T-helper 2 cell treated with Interferon-gamma antibody and Interleukin-4, amounts not matched to agents 5 μg/mL and 100 μg/mL, for 36 hours (primary cell): ENCODE measurements at regions not wholly inside any gene's neighbourhood (a gene's known extent, or its start where the extent isn't known, plus 50 kb on each side); places are given as distances from the start of the nearest gene placed in this dataset.
"Not testable (repeated sequence)": the region's sequence is repeated elsewhere in the genome, so short reads cannot be mapped to it uniquely, and the experiment has no call there.

ENCODE experiments used
- DNase-seq: peaks from one replicate; pipeline ENCODE4 v3.0.0; 2021; ENCODE audit warnings: low spot score
- H3K27ac Mint-ChIP-seq: one replicate; pipeline ENCODE4 v1.8.0; 2021; ENCODE audit warnings: mild to moderate bottlenecking, mixed read lengths
- H3K27me3 Mint-ChIP-seq: one replicate; pipeline ENCODE4 v1.8.0; 2021; ENCODE audit warnings: low read depth, mixed read lengths
- H3K36me3 Mint-ChIP-seq: one replicate; pipeline ENCODE4 v1.8.0; 2021; ENCODE audit warnings: low read depth, mixed read lengths
- H3K4me1 Mint-ChIP-seq: one replicate; pipeline ENCODE4 v1.8.0; 2021; ENCODE audit warnings: low read depth, mixed read lengths
- H3K4me3 Mint-ChIP-seq: one replicate; pipeline ENCODE4 v1.8.0; 2022; ENCODE audit warnings: mild to moderate bottlenecking, moderate library complexity, mixed read lengths
- H3K9me3 Mint-ChIP-seq: one replicate; pipeline ENCODE4 v1.8.0; 2021; ENCODE audit warnings: mixed read lengths

GRCh38 chr2:38141501-38141900 is 65.5 kb upstream of the CYP1B1 start:
- no peak for DNase-seq
- Mint-ChIP-seq H3K4me1 (no peaks in the 10 kb centered on the region), H3K27ac (no peak overlapping the region), H3K36me3 (no peaks in the 10 kb centered on the region), H3K4me3 (no peak overlapping the region), H3K27me3 (peaks cover 8% of the 10 kb centered on the region), H3K9me3 (no peaks in the 10 kb centered on the region)

DNA sequence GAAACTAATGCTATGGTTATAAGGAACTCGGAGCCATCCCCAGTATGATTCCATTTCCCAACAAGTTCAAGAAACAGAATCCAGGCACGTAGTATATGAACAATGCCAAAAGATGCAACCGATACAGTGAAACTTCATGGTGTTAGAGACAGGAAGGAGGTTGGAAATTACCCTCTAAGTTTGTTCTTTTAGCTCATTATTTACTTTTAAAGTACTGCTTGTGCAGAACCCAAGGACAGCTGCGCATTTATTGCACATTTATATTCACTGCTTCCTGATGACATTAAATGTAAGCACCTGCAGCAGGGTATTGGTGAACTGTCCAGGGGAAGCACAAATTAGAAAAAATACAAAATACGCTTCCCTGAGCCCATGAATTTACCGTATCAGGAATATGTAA is 63.0 kb upstream of the CYP1B1 start:
- DNase-seq: no peak
- H3K27ac Mint-ChIP-seq: no peak overlapping the region
- H3K27me3 Mint-ChIP-seq: peaks cover 15% of the 10 kb centered on the region
- H3K4me3 Mint-ChIP-seq: no peak overlapping the region
- H3K36me3 Mint-ChIP-seq: no peaks in the 10 kb centered on the region
- no peaks in the 10 kb centered on the region for H3K9me3 Mint-ChIP-seq
- no peaks in the 10 kb centered on the region for H3K4me1 Mint-ChIP-seq

DNA sequence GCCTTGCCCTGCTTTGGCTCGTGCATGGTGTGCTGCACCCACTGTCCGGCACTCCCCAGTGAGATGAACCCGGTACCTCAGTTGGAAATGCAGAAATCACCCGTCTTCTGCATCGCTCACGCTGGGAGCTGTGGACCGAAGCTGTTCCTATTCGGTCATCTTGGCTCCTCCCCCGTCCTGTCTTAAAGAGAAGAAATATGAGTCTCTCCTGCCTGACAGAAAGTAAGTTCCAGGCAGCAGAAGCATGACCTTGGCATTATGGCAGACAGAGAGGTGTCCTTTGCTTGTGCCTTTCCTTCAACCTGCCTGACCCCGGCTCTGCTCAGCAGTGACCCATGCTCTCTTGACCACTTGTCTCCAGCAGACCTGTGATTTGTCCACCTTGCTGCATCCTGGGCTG is 62.5 kb upstream of the CYP1B1 start:
- DNase-seq: no peak
- Mint-ChIP-seq H3K36me3 (no peaks in the 10 kb centered on the region), H3K27me3 (peaks cover 15% of the 10 kb centered on the region), H3K27ac (no peak overlapping the region), H3K4me1 (no peaks in the 10 kb centered on the region), H3K9me3 (no peaks in the 10 kb centered on the region), H3K4me3 (no peak overlapping the region)

- H3K9me3 Mint-ChIP-seq, H3K36me3 Mint-ChIP-seq, DNase-seq, H3K4me3 Mint-ChIP-seq, H3K27ac Mint-ChIP-seq, H3K4me1 Mint-ChIP-seq: not testable (repeated sequence)
- peaks cover 15% of the 10 kb centered on the region for H3K27me3 Mint-ChIP-seq
Observed at GRCh38 chr2:38137958-38138357, 62.0 kb upstream of the CYP1B1 start.

- peaks cover 8% of the 10 kb centered on the region for H3K27me3 Mint-ChIP-seq
- H3K9me3 Mint-ChIP-seq: peaks cover 22% of the 10 kb centered on the region
- no peak overlapping the region for H3K27ac Mint-ChIP-seq
- H3K4me1 Mint-ChIP-seq: peaks cover 12% of the 10 kb centered on the region
- no peak for DNase-seq
- H3K36me3 Mint-ChIP-seq: peaks cover 6% of the 10 kb centered on the region
- H3K4me3 Mint-ChIP-seq: no peak overlapping the region
Observed at GRCh38 chr2:38131676-38132075, 55.7 kb upstream of the CYP1B1 start.

DNA sequence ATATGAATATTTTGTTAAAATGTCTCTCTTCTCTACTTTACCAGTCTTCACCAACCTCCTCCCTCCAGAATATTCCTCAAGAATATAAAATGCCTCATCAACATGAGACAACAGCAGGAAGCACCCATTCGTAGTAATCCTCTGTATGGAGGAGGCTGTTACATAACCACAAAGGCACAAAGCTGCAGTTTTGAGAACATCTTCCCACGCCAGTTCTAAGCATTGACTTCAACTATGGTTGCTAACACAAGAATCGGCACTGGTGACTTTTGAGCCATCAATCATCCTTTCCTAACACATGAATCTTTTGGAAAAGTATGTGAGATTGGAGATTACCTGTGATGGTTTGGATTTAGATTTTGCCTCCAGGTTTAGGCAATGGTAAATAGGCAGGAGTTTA is 54.9 kb upstream of the CYP1B1 start:
- peaks cover 7% of the 10 kb centered on the region for H3K27me3 Mint-ChIP-seq
- DNase-seq: no peak
- peaks cover 6% of the 10 kb centered on the region for H3K36me3 Mint-ChIP-seq
- no peak overlapping the region for H3K4me3 Mint-ChIP-seq
- H3K27ac Mint-ChIP-seq: no peak overlapping the region
- H3K4me1 Mint-ChIP-seq: peaks cover 12% of the 10 kb centered on the region
- H3K9me3 Mint-ChIP-seq: peaks cover 30% of the 10 kb centered on the region

GRCh38 chr2:38129987-38130386 is 54.0 kb upstream of the CYP1B1 start:
- H3K27me3 Mint-ChIP-seq: peaks cover under 1% of the 10 kb centered on the region
- DNase-seq: no peak

DNA sequence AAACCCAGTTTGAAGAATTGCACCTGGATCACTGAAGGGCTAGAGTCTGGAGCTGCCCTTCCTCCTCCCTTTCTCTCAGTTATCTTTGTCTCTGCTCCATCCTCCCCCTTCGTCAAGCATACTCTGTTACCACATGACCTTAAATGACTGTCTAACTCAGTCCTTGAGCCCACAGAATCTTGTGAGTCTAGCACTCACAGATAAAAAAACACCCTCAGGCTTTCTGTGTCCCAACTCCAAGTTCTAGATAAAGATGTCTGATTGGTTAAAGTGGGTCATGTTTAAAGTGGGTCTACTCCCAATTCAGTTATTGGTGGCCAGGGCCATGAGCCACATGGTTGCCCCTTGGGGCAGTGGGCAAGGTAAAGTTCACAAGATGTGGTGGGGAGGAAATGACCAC is 53.5 kb upstream of the CYP1B1 start:
- no peak for DNase-seq
- peaks cover 12% of the 10 kb centered on the region for H3K4me1 Mint-ChIP-seq
- no peak overlapping the region for H3K27ac Mint-ChIP-seq
- H3K27me3 Mint-ChIP-seq: no peaks in the 10 kb centered on the region
- H3K36me3 Mint-ChIP-seq: peaks cover 6% of the 10 kb centered on the region
- peaks cover 30% of the 10 kb centered on the region for H3K9me3 Mint-ChIP-seq
- H3K4me3 Mint-ChIP-seq: no peak overlapping the region

More at GRCh38 chr2:38129987-38130386, 54.0 kb upstream of the CYP1B1 start:
- Mint-ChIP-seq H3K9me3 (peaks cover 30% of the 10 kb centered on the region), H3K4me1 (peaks cover 12% of the 10 kb centered on the region), H3K4me3 (no peak overlapping the region), H3K36me3 (peaks cover 6% of the 10 kb centered on the region), H3K27ac (peak overlapping the region; percentile 36)

DNA sequence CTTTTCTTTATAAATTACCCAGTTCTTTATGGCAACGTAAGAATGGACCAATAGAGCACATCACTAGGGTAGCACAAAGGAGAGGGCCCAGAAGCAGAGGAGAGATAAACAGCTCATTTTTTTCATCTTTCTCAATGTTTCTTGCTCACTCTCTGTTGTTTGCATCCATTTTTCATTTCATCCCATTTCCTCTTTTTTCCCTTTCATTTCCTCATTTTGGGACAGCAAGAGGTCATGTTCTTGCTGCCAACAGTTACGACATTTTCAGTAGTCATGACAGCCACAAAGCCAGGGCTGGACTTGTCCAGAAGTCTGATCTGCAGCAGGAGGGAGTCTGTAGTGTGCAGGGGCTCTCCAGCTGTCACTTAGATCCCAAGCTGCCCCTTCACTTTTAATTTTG is 52.7 kb upstream of the CYP1B1 start:
- Mint-ChIP-seq H3K9me3 (peaks cover 30% of the 10 kb centered on the region), H3K27me3 (no peaks in the 10 kb centered on the region), H3K27ac (no peak overlapping the region), H3K4me3 (no peak overlapping the region), H3K4me1 (peaks cover 12% of the 10 kb centered on the region), H3K36me3 (peaks cover 6% of the 10 kb centered on the region)
- no peak for DNase-seq

DNA sequence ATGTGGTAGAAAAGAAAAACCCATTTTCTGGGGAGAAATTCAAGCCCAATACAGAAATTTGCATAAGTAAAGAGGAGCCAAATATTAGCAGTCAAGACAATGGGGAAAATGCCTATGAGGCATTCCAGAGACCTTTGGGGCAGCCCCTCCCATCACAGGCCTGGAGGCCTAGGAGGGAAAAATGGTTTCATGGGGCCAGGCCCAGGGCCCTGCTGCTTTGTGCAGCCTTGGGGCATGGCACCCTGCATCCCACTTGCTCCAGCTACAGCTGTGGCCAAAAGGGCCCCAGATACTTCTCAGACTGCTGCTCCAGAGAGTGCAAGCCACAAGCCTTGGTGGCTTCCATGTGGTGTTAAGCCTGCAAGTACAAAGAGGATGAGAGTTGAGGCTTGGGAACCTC is 51.3 kb upstream of the CYP1B1 start:
- Mint-ChIP-seq H3K9me3 (peaks cover 30% of the 10 kb centered on the region), H3K27me3 (no peaks in the 10 kb centered on the region)

DNA sequence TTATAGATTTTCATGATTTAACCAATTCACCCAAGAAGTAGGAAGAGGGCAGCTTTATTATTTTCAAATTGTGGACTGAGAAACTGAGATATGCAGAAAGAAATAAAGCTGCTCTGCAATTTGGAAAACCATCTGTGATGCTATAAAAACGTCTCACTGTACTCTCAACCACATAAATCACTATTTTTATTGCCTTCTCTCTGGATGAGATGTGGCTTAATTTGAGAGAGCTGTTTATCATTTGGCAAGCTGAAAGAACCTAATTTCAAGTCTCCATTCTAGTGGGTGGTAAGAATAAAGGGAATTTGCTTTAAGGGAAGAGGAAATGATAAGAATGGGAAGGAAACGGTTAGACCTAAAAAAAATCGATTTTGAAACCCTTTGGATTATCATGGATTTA is 49.9 kb upstream of the CYP1B1 start:
- DNase-seq: no peak
- peaks cover 6% of the 10 kb centered on the region for H3K36me3 Mint-ChIP-seq
- no peak overlapping the region for H3K27ac Mint-ChIP-seq
- peaks cover 1% of the 10 kb centered on the region for H3K27me3 Mint-ChIP-seq
- H3K4me1 Mint-ChIP-seq: peaks cover 12% of the 10 kb centered on the region
- peaks cover 29% of the 10 kb centered on the region for H3K9me3 Mint-ChIP-seq
- no peak overlapping the region for H3K4me3 Mint-ChIP-seq

More for the DNA sequence above, 51.3 kb upstream of the CYP1B1 start:
- no peak for DNase-seq
- peaks cover 6% of the 10 kb centered on the region for H3K36me3 Mint-ChIP-seq
- no peak overlapping the region for H3K27ac Mint-ChIP-seq
- no peak overlapping the region for H3K4me3 Mint-ChIP-seq
- peaks cover 12% of the 10 kb centered on the region for H3K4me1 Mint-ChIP-seq
